ENCODE measurements at regions not wholly inside any gene's neighbourhood (a gene's known extent, or its start where the extent isn't known, plus 50 kb on each side); places are given as distances from the start of the nearest gene placed in this dataset.

DNA sequence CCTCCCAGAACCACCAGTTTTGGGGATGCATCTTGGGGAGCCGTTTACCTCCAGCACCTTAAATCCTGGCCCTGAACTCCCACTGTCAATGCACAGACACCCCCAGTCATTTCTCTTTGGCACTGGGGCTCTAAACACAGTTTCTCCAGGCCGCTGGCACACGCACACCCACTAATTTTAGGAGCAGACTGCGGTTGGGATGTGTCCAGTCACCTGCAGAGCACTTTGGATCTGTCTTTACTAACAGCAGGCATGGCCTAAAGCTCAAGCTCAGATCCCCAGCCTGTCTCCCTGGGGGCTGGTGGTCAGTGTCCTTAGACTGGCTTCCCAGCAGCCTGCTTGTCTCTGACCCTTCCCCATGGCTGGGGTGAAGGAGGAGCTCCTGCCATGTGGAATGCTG is 49.9 kb downstream of the SYNE3 start:
- no peak for ATAC-seq

DNA sequence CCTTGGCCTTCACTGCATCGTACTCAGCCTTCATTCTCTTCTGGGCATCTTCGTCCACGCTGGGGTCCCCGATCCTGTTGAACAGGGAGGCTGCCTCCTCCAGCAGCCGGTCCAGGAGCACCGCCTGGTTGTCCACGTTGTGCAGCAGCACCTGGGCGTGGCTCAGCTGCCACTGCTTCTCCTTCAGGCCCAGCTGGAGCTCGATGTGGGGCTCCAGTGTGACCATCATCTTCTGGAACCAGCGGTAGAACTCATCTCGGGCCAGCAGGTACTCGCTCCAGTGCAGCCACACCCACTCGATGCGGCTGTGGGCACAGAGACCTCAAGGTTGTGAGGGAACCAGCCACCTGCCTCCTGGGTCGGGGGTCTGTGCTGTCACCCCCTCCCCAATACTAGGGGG is 50.5 kb downstream of the SYNE3 start:
- ATAC-seq = no peak

DNA sequence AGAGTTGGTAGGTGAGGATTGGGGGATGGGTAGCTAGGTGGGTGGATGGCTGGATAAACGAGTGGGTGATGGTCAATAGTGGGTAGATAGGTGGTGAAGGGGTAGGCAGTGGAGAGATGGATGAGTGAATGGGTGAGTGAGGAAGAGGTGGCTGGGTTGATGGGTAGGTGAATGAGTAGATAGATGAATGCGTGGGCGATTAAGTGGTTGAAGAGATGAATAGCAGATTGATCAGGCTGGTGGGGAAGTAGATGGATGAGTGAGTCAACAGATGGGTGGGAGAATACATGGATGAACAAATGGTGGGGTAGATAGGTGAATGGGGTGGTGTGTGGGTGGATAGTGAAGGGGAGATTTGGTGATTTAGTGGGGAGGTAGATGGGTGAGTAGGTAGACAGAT is 51.1 kb downstream of the SYNE3 start:
- ATAC-seq = no peak

DNA sequence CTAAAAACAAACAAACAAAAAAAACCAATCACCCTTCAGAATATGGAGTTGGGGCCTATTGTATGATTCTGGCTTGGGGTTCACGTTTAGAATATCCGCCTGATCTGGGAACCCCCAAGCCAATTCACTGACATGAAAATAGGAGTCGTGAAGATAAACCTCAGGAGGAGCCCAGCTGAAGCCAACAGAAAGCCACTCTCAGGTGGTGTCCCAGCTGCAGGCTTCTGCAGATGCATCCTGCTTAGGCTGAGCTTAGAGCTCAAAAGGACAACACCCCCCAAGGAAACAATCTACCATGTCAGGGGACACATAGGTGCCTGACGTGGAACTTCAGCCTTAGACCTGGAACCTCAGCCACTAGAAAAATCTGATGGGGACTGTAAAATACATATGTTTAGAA is 51.9 kb downstream of the SYNE3 start:
- ATAC-seq = no peak

DNA sequence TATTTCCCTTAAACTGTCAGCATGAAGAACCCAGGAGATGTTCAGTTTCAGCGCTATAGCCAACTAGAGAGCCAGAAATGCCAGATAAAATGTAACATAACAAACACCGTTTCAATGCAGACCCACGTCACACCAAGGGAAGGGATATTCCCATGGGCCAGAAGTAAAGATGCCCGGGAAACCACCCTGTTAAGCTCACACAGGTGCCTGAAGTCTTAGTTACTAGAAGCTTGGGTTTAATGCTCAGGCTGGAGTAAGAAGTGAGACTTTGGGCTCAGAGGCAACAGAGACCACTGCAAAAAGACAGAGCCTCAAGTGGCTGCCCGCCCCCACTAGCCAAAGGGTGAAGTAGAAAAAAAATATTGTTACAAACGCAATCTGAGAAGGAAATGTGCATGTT is 52.3 kb downstream of the SYNE3 start:
- no peak for ATAC-seq

DNA sequence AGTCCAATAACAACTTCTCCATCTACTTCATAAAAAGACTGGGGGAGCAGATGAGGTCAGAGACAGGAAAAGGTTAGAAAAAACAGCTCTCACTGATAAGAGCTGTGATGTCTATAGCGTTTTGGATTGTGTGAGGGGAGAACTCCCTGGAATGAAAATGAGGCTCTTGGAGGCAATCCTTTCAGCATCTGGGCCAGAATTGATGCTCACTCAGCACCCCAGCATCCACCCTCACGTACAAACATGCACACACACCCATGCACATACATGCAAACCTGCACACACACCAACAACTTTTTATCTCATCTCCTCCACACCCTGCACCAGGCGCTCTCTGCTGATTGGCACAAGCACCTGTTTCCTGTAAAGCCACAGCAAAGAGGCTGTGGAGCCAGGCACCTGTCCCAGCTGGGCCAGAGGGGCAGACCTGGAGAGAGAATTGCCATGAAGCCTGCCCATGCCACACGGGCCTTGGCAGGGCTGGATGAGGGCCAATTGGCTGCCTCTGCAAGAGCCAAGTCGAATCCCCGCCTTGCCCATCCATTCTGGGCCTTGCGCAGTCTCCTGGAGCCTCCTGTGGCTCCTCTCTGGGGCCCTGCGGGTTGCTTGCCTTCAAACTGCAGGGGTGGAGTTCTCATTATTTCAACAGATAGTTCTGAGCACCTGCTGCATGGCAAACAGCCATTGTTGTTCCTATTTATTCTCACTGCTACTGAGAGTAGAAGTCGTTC is 53.1 kb downstream of the SYNE3 start:
- ATAC-seq = no peak

DNA sequence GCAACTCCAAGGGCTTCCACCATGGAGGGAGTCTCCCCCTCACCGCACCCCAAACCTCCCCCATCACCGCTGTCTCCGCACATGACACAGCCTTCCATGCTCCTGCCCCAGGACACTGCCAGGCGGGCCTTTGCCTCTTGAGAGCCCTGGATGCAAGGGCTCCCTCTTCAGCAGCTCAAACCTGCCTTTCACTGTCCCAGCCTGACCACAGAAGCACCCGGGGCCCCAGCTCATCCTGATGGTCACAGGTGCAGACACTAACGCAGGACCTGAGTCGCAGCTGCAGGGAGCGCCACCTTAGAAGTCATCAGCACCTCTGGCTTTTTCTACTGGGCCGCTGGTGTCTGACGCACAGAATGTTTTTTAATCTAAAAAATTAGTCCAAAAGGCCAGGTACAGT is 54.0 kb downstream of the SYNE3 start:
- no peak for ATAC-seq

DNA sequence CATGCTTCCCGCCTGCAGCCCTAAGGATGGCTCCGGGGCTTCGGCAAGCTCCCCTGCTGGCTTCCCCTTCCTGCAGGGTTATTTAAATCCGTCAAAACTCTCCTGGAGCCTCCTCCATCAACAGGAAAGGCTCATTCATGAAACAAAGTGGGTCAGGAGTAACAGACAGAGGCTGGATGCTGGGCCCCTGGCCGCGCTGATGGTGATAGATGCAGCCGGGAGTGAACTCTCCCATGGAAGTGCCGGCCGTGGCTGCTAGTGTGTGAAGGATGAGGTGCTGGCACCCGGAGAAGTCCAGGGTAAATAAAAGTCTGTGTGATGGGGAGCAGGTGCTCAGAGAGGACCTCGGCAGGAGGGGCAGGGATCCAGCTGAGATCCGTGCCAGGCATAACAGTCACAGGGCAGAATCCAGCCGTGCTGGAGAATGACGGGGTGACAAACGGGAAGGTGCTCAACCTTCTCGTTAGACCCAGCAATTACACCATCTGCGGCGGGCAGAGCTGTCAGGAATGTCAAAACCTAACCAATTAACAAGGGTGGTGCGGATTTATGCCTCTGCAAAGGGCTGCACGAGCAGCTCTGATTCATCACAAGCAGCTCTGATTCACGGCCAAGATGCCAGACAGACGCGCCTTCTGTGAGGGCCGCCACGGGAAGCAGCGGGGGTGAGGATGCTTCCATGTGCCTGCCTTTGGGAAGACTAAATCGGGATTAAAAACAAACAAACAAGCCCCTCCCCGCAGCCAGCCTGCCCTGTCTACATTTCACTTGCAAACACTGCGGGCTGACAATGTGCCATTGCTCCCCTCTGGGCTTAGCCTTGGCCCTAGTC is 55.6 kb downstream of the SYNE3 start:
- ATAC-seq = peak; percentile 85

DNA sequence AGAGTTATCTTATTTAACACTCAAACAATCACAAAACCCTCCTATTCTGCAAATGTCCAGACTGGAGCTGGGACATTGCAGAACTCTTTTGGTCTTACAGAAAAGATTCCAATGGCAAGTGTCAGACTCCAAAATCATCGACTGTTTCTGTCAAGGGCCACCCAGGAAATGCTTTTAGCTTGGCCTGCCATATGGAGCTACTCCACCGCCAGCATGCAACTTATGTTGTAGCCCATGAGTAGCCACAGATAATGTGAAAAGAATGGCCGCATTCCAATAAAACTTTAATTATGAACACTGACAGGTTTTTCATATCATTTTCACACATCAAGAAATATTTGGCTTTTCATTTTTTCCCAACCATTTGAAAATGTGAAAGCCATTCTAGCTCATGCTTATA is 57.5 kb downstream of the SYNE3 start:
- ATAC-seq = no peak

DNA sequence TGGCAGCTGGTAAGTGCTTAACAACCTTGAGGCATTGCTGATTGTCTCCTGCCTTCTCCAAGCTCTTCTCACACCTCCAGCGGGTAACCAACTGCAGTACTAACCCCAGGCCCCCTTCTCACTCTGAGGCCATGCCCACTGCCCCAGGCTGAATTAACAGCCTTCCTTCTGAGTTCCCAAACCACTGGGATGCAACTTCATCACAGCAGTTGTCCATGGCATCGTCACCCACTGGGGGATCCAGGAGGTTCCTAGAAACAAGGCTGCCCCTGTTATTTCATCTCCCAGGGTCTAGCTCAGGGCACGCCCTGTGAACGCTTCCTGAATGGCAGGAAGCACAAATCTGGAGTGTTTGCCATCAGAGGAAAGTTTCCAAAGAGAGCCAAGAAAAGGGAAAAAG is 58.0 kb downstream of the SYNE3 start:
- no peak for ATAC-seq

DNA sequence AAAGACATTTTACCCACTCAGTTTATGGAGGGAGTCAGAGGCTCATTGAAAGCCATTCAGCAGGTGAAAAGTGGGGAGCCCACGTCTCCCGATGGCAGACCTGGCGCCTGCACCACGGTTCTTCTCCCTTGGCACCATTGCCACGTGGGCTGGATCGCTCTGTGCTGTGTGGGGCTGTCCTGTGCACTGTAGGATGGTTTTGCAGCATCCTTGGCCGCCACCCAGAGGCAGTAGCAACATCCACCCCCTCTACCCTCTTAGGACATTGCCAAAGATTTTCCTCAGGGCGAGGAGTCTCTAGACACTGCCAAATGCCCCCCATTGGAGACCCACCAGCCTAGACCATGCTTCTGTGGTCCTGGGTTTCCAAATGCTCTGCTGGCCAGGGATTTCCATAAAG is 60.2 kb downstream of the SYNE3 start:
- ATAC-seq = no peak

DNA sequence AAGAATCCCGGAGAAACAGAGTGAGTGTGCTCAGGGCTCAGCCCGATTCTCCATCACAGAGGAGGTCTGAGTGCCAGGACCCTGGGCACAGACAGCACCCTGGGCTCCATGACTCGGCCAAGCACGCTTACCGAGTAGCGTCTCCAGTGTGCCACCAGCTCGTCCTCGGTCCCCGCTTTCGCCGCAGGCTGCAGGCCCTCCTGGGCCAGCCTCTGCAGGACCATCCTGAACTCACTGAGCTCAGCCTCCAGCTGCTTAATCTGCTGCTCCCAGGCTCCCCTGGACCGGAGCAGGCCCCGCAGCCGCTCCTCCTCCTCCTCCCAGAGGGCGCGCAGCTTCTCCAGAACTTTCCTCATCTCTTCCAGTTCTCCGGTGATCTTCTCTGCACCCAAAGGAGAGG is 61.2 kb downstream of the SYNE3 start:
- no peak for ATAC-seq

DNA sequence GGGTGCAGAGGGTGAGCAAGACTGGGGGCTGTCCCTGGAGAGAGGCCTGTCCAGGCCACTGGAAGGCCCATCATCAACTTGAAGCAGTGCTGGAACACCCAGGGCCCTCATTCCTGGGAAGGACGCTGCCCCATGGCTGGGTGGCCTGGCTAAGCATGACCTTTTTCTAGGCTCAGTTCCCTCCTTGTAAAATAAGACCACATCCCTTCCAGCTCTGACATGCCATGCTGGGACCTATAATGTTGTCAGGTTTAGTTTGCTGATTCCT is 62.8 kb downstream of the SYNE3 start:
- ATAC-seq = no peak

DNA sequence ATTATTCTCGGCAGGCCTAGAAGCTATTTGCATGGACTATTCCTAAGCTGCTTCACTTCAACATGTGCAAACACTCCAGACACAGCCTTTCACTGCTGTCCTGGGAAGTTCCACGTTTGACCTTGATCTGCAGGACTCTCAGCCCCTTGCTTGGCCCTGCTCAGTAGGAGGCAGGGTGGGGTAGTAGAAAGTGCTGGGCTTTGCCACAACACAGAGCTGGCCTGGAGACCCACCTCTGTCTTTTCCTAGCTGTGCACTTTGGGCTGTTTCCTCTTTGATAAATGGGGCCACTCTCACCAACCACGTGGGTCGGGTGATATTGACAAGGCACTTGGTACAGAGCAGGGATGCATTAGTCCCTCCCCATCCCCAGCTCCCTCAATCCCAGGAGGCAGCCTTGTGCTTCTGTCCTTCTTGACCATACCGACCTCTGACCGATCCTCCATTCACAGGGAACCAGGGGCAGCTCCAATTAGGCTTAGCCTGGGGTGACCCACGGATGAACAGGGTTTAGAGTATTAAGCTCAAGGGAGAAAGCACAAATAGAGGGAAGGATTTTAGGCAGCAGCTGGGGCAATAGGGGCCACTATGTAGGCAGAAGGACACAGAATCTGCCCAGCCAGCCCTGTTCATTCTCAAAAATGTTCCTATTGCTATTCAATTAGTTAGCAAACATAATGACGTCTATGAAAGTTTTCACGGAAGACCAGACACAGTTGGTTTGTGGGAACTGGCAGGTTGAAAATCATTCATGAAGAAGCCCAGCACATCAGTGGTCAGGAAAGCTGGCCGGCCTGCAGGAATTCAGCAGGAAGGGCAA is 63.3 kb downstream of the SYNE3 start:
- no peak for ATAC-seq

DNA sequence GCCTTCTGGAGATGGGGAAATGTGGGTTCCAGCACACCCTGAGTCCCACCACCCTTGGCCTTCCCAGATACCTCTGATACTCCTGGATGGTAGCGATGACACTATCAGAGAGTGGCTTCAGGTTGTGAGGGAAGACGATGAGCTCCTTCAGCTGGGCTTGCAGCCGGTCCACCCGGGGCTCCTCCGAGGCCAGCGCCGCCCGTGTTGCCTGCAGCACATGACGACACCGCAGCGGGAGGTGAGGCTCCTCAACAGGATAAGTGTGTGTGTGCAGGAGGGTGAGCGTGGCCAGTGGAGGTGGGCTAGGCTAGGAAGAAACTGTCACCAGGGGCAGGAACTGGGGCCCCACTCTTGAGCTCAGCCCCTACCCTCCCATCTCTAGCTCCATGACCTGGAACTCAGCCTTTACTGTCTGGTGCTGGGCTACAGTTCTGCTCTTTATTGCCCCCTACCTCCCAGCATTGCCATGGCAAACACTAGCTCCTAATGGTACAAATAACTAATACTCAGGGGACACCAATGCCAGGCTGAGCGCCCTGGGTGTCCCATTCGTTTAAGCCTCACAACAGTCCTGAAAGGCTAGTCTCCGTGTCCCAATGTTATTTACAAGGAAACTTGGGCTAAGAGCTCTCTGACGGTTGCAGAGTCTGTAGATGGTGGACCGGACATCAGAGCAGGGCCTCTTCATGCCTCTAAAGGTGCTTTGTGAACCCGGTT is 64.1 kb downstream of the SYNE3 start:
- no peak for ATAC-seq

DNA sequence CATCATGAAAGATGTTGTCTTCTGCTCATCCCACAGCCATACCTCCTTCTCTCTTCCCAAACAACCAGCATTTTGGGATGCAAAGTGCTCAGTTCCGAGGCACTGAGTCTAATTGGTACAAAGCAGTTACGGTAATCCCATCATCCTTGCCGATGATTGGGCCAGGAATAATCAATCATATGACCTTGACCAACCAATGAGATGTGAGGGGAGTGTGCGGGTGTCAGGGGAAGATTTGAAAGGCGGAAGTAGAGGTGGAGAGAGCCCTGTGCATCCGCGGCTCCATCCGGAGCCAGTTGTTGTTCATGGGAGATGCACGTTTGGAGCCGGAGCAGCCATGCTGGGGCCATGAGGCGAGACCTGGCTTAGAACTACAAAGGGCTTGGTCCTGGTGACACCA is 67.3 kb downstream of the SYNE3 start:
- no peak for ATAC-seq

DNA sequence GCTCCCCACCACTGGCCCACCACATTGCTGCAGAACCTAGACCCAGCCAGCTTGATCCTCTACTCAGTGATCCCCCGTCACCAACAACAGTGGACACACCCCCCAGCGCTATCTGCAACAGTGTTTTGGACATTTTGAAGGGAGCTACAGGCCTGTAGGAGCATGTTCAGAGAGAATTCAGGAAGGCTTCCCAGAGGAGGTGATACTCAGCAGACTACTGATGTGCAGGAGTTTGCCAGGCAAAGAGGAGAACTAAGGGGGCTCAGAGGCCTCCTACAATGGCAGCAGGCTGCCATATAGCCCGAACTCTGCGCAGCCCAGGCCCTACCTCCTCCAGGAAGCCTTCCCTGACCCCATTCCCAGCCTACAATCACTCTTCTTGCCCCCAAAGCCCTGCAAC is 70.0 kb downstream of the SYNE3 start:
- ATAC-seq = no peak

DNA sequence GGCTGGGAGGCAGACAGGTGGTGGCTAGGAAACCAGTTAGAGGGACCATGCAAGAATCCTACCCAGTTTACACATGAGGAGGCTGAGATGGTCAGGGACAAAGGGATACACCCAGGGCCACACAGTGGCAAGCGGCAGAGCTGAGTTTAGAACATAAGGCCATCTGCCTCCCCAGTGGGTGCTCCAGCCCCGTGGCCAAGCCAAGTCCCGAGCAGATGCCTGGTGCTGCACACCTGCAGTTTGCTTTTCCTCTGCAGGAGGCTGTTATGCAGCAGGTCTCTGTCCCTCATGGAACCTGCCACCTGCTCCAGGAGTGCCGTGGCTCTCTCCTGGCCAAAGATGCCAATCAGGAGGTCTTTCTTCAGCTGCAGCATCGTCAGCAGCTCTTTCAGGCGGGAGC is 70.8 kb downstream of the SYNE3 start:
- ATAC-seq = no peak

DNA sequence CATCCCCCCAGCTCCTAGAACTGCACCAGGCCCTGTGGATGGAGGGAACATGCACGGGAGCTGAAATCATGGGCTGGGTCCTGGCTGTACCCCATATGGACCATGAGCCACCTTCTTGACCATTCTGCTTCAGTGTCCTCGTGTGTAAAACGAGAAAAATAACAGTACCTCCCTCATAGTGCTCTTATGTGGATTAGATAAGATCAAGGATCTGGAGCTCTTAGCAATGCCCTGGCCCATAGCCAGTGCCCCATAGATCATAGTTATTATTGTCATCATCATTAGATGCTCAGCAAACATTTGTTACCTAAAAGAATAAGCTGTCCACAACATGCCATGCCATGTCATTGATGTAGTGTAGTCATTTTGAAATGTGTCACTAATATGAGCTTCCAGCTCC is 71.3 kb downstream of the SYNE3 start:
- ATAC-seq = no peak

DNA sequence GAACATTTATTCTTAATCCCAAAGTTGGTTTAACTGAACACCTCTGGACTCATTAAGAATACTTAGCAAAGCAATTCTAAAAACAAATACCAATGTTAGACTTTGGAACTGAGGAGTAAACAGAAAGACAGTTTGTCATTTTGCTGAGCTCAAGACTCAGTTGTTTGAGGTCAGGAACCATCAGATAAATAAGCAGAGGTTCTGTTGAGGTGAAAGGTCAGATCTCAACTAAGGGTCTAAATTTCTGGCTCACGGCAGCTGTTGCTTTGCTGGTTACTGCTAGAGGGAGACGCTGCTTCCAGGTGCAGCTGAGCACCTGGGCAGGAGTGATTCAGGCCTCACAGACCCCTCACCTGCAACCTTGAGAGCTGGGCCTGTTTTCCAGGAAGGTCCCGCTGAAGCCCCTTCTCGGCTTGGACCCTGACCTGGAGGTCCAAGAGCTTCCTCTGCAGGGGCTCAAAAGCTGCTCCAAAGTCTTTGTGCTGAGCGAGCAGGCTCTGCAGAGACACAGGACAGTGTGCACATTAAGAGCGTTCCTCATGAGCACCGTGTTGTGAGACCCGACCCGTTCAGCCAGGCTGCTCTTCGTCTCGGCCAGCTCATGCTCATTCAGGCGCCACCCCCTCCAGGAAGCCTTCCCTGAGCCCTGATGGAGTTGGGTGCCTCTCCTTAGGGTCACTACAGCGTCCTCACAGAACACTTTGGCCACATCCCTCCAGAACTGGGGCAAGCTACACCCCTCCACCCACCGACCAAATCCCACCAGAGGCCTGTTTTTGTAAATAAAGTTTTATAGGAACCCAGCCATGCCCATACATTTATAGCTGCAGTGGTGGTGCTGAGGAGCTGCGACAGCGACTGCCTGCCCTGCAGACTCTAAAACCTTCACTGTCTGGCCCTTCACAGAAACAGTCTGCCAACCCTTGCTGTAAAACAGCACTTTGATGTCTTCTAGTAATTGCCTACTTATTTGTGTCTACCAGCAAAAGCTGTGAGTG is 72.0 kb downstream of the SYNE3 start:
- no peak for ATAC-seq

DNA sequence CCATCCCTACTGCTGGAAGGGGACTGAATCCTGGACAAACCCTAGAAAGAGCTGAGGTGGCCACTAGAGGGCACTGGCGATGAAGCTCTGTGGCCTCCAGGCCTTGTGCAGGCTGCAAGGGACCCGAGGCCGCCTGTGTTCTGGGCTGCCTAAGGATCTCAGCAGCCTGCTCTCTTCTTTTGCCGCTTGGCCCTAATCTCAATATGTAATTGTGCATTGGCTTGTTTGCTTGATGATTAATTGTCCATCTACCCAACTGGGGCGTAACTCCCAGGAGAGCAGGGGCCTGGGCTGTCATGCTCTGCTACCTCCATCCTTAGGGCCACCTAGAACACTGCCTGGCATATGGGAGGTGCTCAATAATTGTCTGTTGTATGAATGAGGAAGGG is 73.8 kb downstream of the SYNE3 start:
- ATAC-seq = peak; percentile 91

All from esophagus mucosa (tissue), 1 donor.